Brain pericyte (primary cell): ENCODE measurements at regions not wholly inside any gene's neighbourhood (a gene's known extent, or its start where the extent isn't known, plus 50 kb on each side); places are given as distances from the start of the nearest gene placed in this dataset.

Source experiments
- DNase-seq: peaks from one replicate; pipeline ENCODE4 v3.0.0-alpha.2; 2012; ENCODE audit warnings: low read depth, low spot score

GRCh38 chr12:77354766-77355362 lies 289.5 kb upstream of the E2F7 start:
- DNase-seq: peak; percentile 17

GRCh38 chr12:77352946-77353345 lies 287.6 kb upstream of the E2F7 start:
- DNase-seq: no peak

GRCh38 chr12:77351860-77352259 lies 286.5 kb upstream of the E2F7 start:
- no peak for DNase-seq

- no peak for DNase-seq
Measured at GRCh38 chr12:77349689-77350370, 284.5 kb upstream of the E2F7 start.

- no peak for DNase-seq
Measured at GRCh38 chr12:77347017-77347416, 281.6 kb upstream of the E2F7 start.

GRCh38 chr12:77345336-77345735 lies 280.0 kb upstream of the E2F7 start:
- no peak for DNase-seq

GRCh38 chr12:77344651-77345050 lies 279.3 kb upstream of the E2F7 start:
- DNase-seq: no peak

GRCh38 chr12:77343291-77343690 lies 277.9 kb upstream of the E2F7 start:
- DNase-seq: no peak

GRCh38 chr12:77342253-77342652 lies 276.9 kb upstream of the E2F7 start:
- DNase-seq: no peak

GRCh38 chr12:77339610-77340009 lies 274.2 kb upstream of the E2F7 start:
- no peak for DNase-seq

GRCh38 chr12:77337362-77337761 lies 272.0 kb upstream of the E2F7 start:
- DNase-seq: no peak

- DNase-seq: no peak
Measured at GRCh38 chr12:77334806-77335205, 269.4 kb upstream of the E2F7 start.

GRCh38 chr12:77328326-77328725 lies 263.0 kb upstream of the E2F7 start:
- no peak for DNase-seq

GRCh38 chr12:77325511-77326236 lies 260.3 kb upstream of the E2F7 start:
- no peak for DNase-seq

GRCh38 chr12:77324763-77325468 lies 259.5 kb upstream of the E2F7 start:
- peak; percentile 12 for DNase-seq

GRCh38 chr12:77324416-77324762 lies 259.0 kb upstream of the E2F7 start:
- no peak for DNase-seq

- no peak for DNase-seq
Measured at GRCh38 chr12:77323788-77324415, 258.5 kb upstream of the E2F7 start.

- no peak for DNase-seq
Measured at GRCh38 chr12:77319166-77319565, 253.8 kb upstream of the E2F7 start.

GRCh38 chr12:77315407-77315806 lies 250.0 kb upstream of the E2F7 start:
- DNase-seq: no peak

- DNase-seq: no peak
Measured at GRCh38 chr12:77314378-77315052, 249.1 kb upstream of the E2F7 start.

- no peak for DNase-seq
Measured at GRCh38 chr12:77308056-77308455, 242.7 kb upstream of the E2F7 start.
